Endothelial cell (in vitro differentiated cells): ENCODE measurements at regions not wholly inside any gene's neighbourhood (a gene's known extent, or its start where the extent isn't known, plus 50 kb on each side); places are given as distances from the start of the nearest gene placed in this dataset.
"Not testable (repeated sequence)": the region's sequence is repeated elsewhere in the genome, so short reads cannot be mapped to it uniquely, and the experiment has no call there.

Experiments used
- DNase-seq: peaks from one replicate; pipeline ENCODE4 v3.0.0; 2021; ENCODE audit warnings: low spot score
- H3K27ac Mint-ChIP-seq: one replicate; pipeline ENCODE4 v1.8.0; 2021; ENCODE audit warnings: mixed read lengths, inconsistent platforms; ENCODE audit not compliant: unreplicated experiment
- H3K27me3 Mint-ChIP-seq: one replicate; pipeline ENCODE4 v1.8.0; 2021; ENCODE audit warnings: mild to moderate bottlenecking, moderate library complexity, mixed read lengths, inconsistent platforms; ENCODE audit not compliant: unreplicated experiment
- H3K36me3 Mint-ChIP-seq: one replicate; pipeline ENCODE4 v1.8.0; 2021; ENCODE audit warnings: mild to moderate bottlenecking, low read depth, mixed read lengths, inconsistent platforms; ENCODE audit not compliant: unreplicated experiment
- H3K4me1 Mint-ChIP-seq: one replicate; pipeline ENCODE4 v1.8.0; 2021; ENCODE audit warnings: mild to moderate bottlenecking, mixed read lengths, inconsistent platforms; ENCODE audit not compliant: unreplicated experiment
- H3K4me3 Mint-ChIP-seq: one replicate; pipeline ENCODE4 v1.8.0; 2021; ENCODE audit warnings: mild to moderate bottlenecking, mixed read lengths, inconsistent platforms; ENCODE audit not compliant: unreplicated experiment
- H3K9me3 Mint-ChIP-seq: one replicate; pipeline ENCODE4 v1.8.0; 2021; ENCODE audit warnings: mixed read lengths, inconsistent platforms; ENCODE audit not compliant: unreplicated experiment
- CTCF ChIP-seq: fragments of 200-600 bp; sonication (generic); IDR thresholded peaks from one replicate; pipeline ENCODE4 v1.5.0; 2021; ENCODE audit warnings: antibody characterized with exemption; ENCODE audit not compliant: unreplicated experiment

- H3K4me3 Mint-ChIP-seq = no peak overlapping the region
- TF ChIP-seq CTCF = no peak
- peaks cover 7% of the 10 kb centered on the region for H3K4me1 Mint-ChIP-seq
- H3K36me3 Mint-ChIP-seq = peaks cover 7% of the 10 kb centered on the region
- no peak overlapping the region for H3K27ac Mint-ChIP-seq
- no peak for DNase-seq
- no peaks in the 10 kb centered on the region for H3K27me3 Mint-ChIP-seq
- peaks cover 6% of the 10 kb centered on the region for H3K9me3 Mint-ChIP-seq
These were observed 68.9 kb upstream of the BMP2K start for GRCh38 chr4:78707268-78707667.

- H3K27me3 Mint-ChIP-seq = no peaks in the 10 kb centered on the region
- DNase-seq = no peak
- TF ChIP-seq CTCF = no peak
- no peak overlapping the region for H3K27ac Mint-ChIP-seq
- H3K4me1 Mint-ChIP-seq = peaks cover 7% of the 10 kb centered on the region
- H3K4me3 Mint-ChIP-seq = no peak overlapping the region
- H3K36me3 Mint-ChIP-seq = peaks cover 2% of the 10 kb centered on the region
- H3K9me3 Mint-ChIP-seq = peaks cover 1% of the 10 kb centered on the region
These were observed 68.4 kb upstream of the BMP2K start for GRCh38 chr4:78707793-78708192.

GRCh38 chr4:78710536-78710935 is 65.6 kb upstream of the BMP2K start:
- Mint-ChIP-seq H3K4me3 (no peak overlapping the region), H3K36me3 (no peaks in the 10 kb centered on the region), H3K9me3 (no peaks in the 10 kb centered on the region), H3K27ac (no peak overlapping the region), H3K27me3 (peaks cover 5% of the 10 kb centered on the region), H3K4me1 (peaks cover 17% of the 10 kb centered on the region)
- TF ChIP-seq CTCF = no peak
- DNase-seq = no peak

- no peak for DNase-seq
- Mint-ChIP-seq H3K36me3 (no peaks in the 10 kb centered on the region), H3K27me3 (peaks cover 6% of the 10 kb centered on the region), H3K4me3 (no peak overlapping the region), H3K4me1 (peaks cover 16% of the 10 kb centered on the region), H3K9me3 (no peaks in the 10 kb centered on the region), H3K27ac (no peak overlapping the region)
- TF ChIP-seq CTCF = no peak
These were observed 64.5 kb upstream of the BMP2K start for GRCh38 chr4:78711676-78712075.

- not testable (repeated sequence) for H3K9me3 Mint-ChIP-seq, H3K36me3 Mint-ChIP-seq, H3K27ac Mint-ChIP-seq, H3K4me3 Mint-ChIP-seq, DNase-seq
- peaks cover 13% of the 10 kb centered on the region for H3K27me3 Mint-ChIP-seq
- H3K4me1 Mint-ChIP-seq = peaks cover 12% of the 10 kb centered on the region
These were observed 61.6 kb upstream of the BMP2K start for GRCh38 chr4:78714598-78714997.

GRCh38 chr4:78715372-78715771 is 60.8 kb upstream of the BMP2K start:
- not testable (repeated sequence) for H3K36me3 Mint-ChIP-seq, H3K4me3 Mint-ChIP-seq, H3K27ac Mint-ChIP-seq, DNase-seq, H3K9me3 Mint-ChIP-seq
- H3K4me1 Mint-ChIP-seq = peaks cover 15% of the 10 kb centered on the region
- peaks cover 13% of the 10 kb centered on the region for H3K27me3 Mint-ChIP-seq

- Mint-ChIP-seq H3K27me3 (peaks cover 13% of the 10 kb centered on the region), H3K4me1 (peaks cover 34% of the 10 kb centered on the region)
- H3K27ac Mint-ChIP-seq, H3K4me3 Mint-ChIP-seq, DNase-seq, H3K9me3 Mint-ChIP-seq, H3K36me3 Mint-ChIP-seq: not testable (repeated sequence)
These were observed 58.4 kb upstream of the BMP2K start for GRCh38 chr4:78717712-78718111.
